HepG2 (cell line): ENCODE measurements at regions not wholly inside any gene's neighbourhood (a gene's known extent, or its start where the extent isn't known, plus 50 kb on each side); places are given as distances from the start of the nearest gene placed in this dataset.

Experiments
- ARID4A ChIP-seq: sonication (generic); formaldehyde crosslinking; IDR thresholded peaks from 2 replicates; pipeline ENCODE4 v1.5.0; 2020; ENCODE audit warnings: mild to moderate bottlenecking, missing genetic modification reagents, borderline replicate concordance
- ATM ChIP-seq: fragments of 450-650 bp; IDR thresholded peaks from 2 replicates; pipeline ENCODE4 v1.7.1; 2017; ENCODE audit warnings: mild to moderate bottlenecking, borderline replicate concordance
- CCAR2 ChIP-seq: fragments of 200-400 bp; formaldehyde crosslinking; optimal IDR thresholded peaks from 2 replicates; pipeline ENCODE3; 2018; ENCODE audit warnings: low read depth, mild to moderate bottlenecking, low read length, moderate library complexity
- MXI1 ChIP-seq: IDR thresholded peaks from 3 replicates; pipeline ENCODE4 v1.6.1; 2012; ENCODE audit warnings: low read depth, low read length, inconsistent platforms, borderline replicate concordance
- NCOA1 ChIP-seq: sonication (generic); formaldehyde crosslinking; IDR thresholded peaks from 2 replicates; pipeline ENCODE4 v1.9.0; 2021; ENCODE audit warnings: missing genetic modification reagents
- PAX8 ChIP-seq: sonication (generic); formaldehyde crosslinking; IDR thresholded peaks from 2 replicates; pipeline ENCODE4 v1.8.0; 2022; ENCODE audit warnings: mild to moderate bottlenecking, missing genetic modification reagents, borderline replicate concordance
- REL ChIP-seq: sonication (generic); formaldehyde crosslinking; conservative IDR thresholded peaks from 2 replicates; pipeline ENCODE4 v1.8.0; 2022; ENCODE audit warnings: mild to moderate bottlenecking, missing genetic modification reagents, moderate library complexity
- TAF15 ChIP-seq: fragments of 200-400 bp; formaldehyde crosslinking; IDR thresholded peaks from one replicate; pipeline ENCODE4 v1.6.1; 2018; ENCODE audit warnings: mild to moderate bottlenecking, low read depth, low read length; ENCODE audit not compliant: poor library complexity, severe bottlenecking
- TMF1 ChIP-seq: sonication (generic); formaldehyde crosslinking; IDR thresholded peaks from 2 replicates; pipeline ENCODE4 v1.8.1; 2022; ENCODE audit warnings: low read depth, missing genetic modification reagents
- ZFP36L2 ChIP-seq: sonication (generic); formaldehyde crosslinking; IDR thresholded peaks from 2 replicates; pipeline ENCODE4 v1.4.0; 2020; ENCODE audit warnings: missing genetic modification reagents
- ZNF335 ChIP-seq: sonication (generic); formaldehyde crosslinking; IDR thresholded peaks from 2 replicates; pipeline ENCODE4 v1.4.0; 2020; ENCODE audit warnings: missing genetic modification reagents
- TF ChIP-seq, protein P1 (sequence below): sonication (generic); formaldehyde crosslinking; IDR thresholded peaks from 2 replicates; pipeline ENCODE4 v1.4.0; 2020; ENCODE audit warnings: mild to moderate bottlenecking, missing genetic modification reagents
- TF ChIP-seq, protein P2 (sequence below): sonication (generic); formaldehyde crosslinking; IDR thresholded peaks from 2 replicates; pipeline ENCODE4 v1.5.1; 2020; ENCODE audit warnings: missing genetic modification reagents, mild to moderate bottlenecking, borderline replicate concordance
- TF ChIP-seq, protein P3 (sequence below): sonication (generic); formaldehyde crosslinking; conservative IDR thresholded peaks from 2 replicates; pipeline ENCODE4 v1.4.0; 2020; ENCODE audit warnings: mild to moderate bottlenecking, missing genetic modification reagents, moderate library complexity

GRCh38 chr5:98637557-98637956, 135.9 kb upstream of the RGMB start (continued):
- TF ChIP-seq NCOA1 (CRISPR knock-in tag) (no peak), PAX8 (CRISPR knock-in tag) (no peak), ARID4A (CRISPR knock-in tag) (no peak), MXI1 (no peak), ZFP36L2 (CRISPR knock-in tag) (no peak), CCAR2 (no peak), ATM (no peak), REL (CRISPR knock-in tag) (no peak), ZNF335 (CRISPR knock-in tag) (no peak), TAF15 (no peak), TMF1 (CRISPR knock-in tag) (no peak)
- TF ChIP-seq, protein P1, sequence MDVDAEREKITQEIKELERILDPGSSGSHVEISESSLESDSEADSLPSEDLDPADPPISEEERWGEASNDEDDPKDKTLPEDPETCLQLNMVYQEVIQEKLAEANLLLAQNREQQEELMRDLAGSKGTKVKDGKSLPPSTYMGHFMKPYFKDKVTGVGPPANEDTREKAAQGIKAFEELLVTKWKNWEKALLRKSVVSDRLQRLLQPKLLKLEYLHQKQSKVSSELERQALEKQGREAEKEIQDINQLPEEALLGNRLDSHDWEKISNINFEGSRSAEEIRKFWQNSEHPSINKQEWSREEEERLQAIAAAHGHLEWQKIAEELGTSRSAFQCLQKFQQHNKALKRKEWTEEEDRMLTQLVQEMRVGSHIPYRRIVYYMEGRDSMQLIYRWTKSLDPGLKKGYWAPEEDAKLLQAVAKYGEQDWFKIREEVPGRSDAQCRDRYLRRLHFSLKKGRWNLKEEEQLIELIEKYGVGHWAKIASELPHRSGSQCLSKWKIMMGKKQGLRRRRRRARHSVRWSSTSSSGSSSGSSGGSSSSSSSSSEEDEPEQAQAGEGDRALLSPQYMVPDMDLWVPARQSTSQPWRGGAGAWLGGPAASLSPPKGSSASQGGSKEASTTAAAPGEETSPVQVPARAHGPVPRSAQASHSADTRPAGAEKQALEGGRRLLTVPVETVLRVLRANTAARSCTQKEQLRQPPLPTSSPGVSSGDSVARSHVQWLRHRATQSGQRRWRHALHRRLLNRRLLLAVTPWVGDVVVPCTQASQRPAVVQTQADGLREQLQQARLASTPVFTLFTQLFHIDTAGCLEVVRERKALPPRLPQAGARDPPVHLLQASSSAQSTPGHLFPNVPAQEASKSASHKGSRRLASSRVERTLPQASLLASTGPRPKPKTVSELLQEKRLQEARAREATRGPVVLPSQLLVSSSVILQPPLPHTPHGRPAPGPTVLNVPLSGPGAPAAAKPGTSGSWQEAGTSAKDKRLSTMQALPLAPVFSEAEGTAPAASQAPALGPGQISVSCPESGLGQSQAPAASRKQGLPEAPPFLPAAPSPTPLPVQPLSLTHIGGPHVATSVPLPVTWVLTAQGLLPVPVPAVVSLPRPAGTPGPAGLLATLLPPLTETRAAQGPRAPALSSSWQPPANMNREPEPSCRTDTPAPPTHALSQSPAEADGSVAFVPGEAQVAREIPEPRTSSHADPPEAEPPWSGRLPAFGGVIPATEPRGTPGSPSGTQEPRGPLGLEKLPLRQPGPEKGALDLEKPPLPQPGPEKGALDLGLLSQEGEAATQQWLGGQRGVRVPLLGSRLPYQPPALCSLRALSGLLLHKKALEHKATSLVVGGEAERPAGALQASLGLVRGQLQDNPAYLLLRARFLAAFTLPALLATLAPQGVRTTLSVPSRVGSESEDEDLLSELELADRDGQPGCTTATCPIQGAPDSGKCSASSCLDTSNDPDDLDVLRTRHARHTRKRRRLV (CRISPR knock-in tag): no peak
- TF ChIP-seq, protein P2, sequence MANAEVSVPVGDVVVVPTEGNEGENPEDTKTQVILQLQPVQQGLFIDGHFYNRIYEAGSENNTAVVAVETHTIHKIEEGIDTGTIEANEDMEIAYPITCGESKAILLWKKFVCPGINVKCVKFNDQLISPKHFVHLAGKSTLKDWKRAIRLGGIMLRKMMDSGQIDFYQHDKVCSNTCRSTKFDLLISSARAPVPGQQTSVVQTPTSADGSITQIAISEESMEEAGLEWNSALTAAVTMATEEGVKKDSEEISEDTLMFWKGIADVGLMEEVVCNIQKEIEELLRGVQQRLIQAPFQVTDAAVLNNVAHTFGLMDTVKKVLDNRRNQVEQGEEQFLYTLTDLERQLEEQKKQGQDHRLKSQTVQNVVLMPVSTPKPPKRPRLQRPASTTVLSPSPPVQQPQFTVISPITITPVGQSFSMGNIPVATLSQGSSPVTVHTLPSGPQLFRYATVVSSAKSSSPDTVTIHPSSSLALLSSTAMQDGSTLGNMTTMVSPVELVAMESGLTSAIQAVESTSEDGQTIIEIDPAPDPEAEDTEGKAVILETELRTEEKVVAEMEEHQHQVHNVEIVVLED (CRISPR knock-in tag): no peak
- TF ChIP-seq, protein P3, sequence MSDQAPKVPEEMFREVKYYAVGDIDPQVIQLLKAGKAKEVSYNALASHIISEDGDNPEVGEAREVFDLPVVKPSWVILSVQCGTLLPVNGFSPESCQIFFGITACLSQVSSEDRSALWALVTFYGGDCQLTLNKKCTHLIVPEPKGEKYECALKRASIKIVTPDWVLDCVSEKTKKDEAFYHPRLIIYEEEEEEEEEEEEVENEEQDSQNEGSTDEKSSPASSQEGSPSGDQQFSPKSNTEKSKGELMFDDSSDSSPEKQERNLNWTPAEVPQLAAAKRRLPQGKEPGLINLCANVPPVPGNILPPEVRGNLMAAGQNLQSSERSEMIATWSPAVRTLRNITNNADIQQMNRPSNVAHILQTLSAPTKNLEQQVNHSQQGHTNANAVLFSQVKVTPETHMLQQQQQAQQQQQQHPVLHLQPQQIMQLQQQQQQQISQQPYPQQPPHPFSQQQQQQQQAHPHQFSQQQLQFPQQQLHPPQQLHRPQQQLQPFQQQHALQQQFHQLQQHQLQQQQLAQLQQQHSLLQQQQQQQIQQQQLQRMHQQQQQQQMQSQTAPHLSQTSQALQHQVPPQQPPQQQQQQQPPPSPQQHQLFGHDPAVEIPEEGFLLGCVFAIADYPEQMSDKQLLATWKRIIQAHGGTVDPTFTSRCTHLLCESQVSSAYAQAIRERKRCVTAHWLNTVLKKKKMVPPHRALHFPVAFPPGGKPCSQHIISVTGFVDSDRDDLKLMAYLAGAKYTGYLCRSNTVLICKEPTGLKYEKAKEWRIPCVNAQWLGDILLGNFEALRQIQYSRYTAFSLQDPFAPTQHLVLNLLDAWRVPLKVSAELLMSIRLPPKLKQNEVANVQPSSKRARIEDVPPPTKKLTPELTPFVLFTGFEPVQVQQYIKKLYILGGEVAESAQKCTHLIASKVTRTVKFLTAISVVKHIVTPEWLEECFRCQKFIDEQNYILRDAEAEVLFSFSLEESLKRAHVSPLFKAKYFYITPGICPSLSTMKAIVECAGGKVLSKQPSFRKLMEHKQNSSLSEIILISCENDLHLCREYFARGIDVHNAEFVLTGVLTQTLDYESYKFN: no peak
